ENCODE measurements at regions not wholly inside any gene's neighbourhood (a gene's known extent, or its start where the extent isn't known, plus 50 kb on each side); places are given as distances from the start of the nearest gene placed in this dataset.
"Not testable (repeated sequence)": the region's sequence is repeated elsewhere in the genome, so short reads cannot be mapped to it uniquely, and the experiment has no call there.

GRCh38 chr4:162761965-162762364, 404.7 kb downstream of the NAF1 start:
- DNase-seq (ENCODE audit: extremely low spot score) = no peak

DNA sequence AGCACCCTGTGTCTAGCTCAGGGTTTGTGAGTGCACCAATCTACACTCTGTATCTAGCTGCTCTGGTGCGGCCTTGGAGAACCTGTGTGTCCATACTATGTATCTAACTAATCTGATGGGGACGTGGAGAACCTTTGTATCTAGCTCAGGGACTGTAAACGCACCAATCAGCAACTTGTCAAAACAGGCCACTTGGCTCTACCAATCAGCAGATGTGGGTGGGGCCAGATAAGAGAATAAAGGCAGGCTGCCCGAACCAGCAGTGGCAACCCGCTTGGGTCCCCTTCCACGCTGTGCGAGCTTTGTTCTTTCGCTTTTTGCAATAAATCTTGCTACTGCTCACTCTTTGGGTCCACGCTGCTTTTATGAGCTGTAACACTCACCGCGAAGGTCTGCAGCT, 426.5 kb downstream of the NAF1 start:
- CTCF ChIA-PET; DNase-seq (ENCODE audit: extremely low spot score); POLR2A ChIA-PET: not testable (repeated sequence)

More at GRCh38 chr4:162761965-162762364, 404.7 kb downstream of the NAF1 start:
- POLR2A ChIA-PET = no interaction called here
- CTCF ChIA-PET = no interaction called here
- TF ChIP-seq TARDBP (IDR thresholded peaks at IDR 0.05) (no peak), SUZ12 (IDR thresholded peaks at IDR 0.05) (no peak), ELF4 (IDR thresholded peaks at IDR 0.05) (no peak), CTBP1 (IDR thresholded peaks at IDR 0.05; ENCODE audit: borderline replicate concordance) (no peak), FOXK2 (IDR thresholded peaks at IDR 0.05) (no peak), FOXA1 (IDR thresholded peaks at IDR 0.05) (no peak), BHLHE40 (IDR thresholded peaks at IDR 0.05; ENCODE audit: borderline replicate concordance) (no peak), NFRKB (IDR thresholded peaks at IDR 0.05) (no peak)

GRCh38 chr4:162739596-162739995, 427.1 kb downstream of the NAF1 start:
- POLR2A ChIA-PET; DNase-seq (ENCODE audit: extremely low spot score); CTCF ChIA-PET: not testable (repeated sequence)

DNA sequence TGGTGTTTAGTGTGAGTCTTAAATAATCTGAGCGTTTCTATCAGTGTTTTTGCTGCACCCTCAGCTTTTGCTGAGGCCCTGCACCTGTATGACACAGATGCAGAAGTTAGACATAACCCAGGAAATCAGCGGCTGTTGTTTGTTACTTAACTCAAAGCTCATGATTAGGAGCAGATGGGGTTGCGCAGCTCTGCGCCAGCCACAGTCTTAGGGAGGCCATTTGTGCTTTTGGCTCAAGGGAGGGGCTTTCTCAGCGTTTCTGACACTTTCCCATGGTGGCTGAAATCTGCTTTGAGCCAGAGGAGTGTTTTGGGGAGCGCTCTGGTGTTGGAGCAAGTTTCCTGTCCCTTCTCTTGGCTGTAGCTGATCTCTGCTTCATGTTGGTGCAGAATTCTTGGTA, 433.8 kb downstream of the NAF1 start:
- CTCF ChIA-PET = no interaction called here
- no peak for TF ChIP-seq NFRKB (IDR thresholded peaks at IDR 0.05)
- TF ChIP-seq SUZ12 (IDR thresholded peaks at IDR 0.05) = no peak
- TF ChIP-seq LEF1 (IDR thresholded peaks at IDR 0.05; ENCODE audit: borderline replicate concordance) = no peak
- TF ChIP-seq FOXM1 (IDR thresholded peaks at IDR 0.05; ENCODE audit: borderline replicate concordance) = no peak
- no peak for TF ChIP-seq ELF4 (IDR thresholded peaks at IDR 0.05)
- no peak for TF ChIP-seq L3MBTL2 (conservative IDR thresholded peaks at IDR 0.05)
- TF ChIP-seq PKNOX1 (IDR thresholded peaks at IDR 0.05) = no peak
- no peak for TF ChIP-seq FOXK2 (IDR thresholded peaks at IDR 0.05)
- TF ChIP-seq TARDBP (IDR thresholded peaks at IDR 0.05) = no peak
- POLR2A ChIA-PET = no interaction called here

DNA sequence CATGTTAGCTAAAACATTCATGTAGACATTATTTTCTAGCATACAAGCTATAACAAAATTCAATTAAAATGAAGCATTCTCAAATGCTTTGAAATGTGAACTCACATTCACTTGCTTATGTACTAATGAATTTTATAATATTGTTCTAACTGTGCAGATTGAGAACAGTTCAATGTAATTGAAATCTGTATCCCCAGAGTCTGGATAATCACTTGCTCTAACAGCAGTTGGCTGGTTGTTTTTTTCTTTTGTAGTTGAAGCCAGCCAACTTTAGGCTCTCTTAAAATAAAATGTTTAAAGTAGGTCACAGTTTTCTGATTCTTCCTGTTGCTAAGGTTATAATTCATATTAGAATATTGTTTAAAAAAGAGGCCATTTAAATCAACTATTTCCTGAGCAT, 438.9 kb downstream of the NAF1 start:
- POLR2A ChIA-PET = no interaction called here
- CTCF ChIA-PET = no interaction called here
- DNase-seq (ENCODE audit: extremely low spot score) = no peak
- TF ChIP-seq LEF1 (IDR thresholded peaks at IDR 0.05; ENCODE audit: borderline replicate concordance) = no peak
- no peak for TF ChIP-seq FOXK2 (IDR thresholded peaks at IDR 0.05)
- no peak for TF ChIP-seq NFRKB (IDR thresholded peaks at IDR 0.05)
- no peak for TF ChIP-seq FOXA1 (IDR thresholded peaks at IDR 0.05)
- no peak for TF ChIP-seq CTBP1 (IDR thresholded peaks at IDR 0.05; ENCODE audit: borderline replicate concordance)
- TF ChIP-seq SUZ12 (IDR thresholded peaks at IDR 0.05) = no peak
- no peak for TF ChIP-seq TARDBP (IDR thresholded peaks at IDR 0.05)
- TF ChIP-seq FOXM1 (IDR thresholded peaks at IDR 0.05; ENCODE audit: borderline replicate concordance) = no peak
- TF ChIP-seq ARNT (IDR thresholded peaks at IDR 0.05) = no peak
- no peak for TF ChIP-seq PKNOX1 (IDR thresholded peaks at IDR 0.05)
- TF ChIP-seq ZNF384 (IDR thresholded peaks at IDR 0.05) = no peak
- no peak for TF ChIP-seq ELF4 (IDR thresholded peaks at IDR 0.05)
- TF ChIP-seq BHLHE40 (IDR thresholded peaks at IDR 0.05; ENCODE audit: borderline replicate concordance) = no peak

More for the DNA sequence above, 433.8 kb downstream of the NAF1 start:
- no peak for DNase-seq (ENCODE audit: extremely low spot score)

GRCh38 chr4:162727232-162727631, 439.5 kb downstream of the NAF1 start:
- TF ChIP-seq FOXK2 (IDR thresholded peaks at IDR 0.05) (no peak), LEF1 (IDR thresholded peaks at IDR 0.05; ENCODE audit: borderline replicate concordance) (no peak), L3MBTL2 (conservative IDR thresholded peaks at IDR 0.05) (no peak), BHLHE40 (IDR thresholded peaks at IDR 0.05; ENCODE audit: borderline replicate concordance) (no peak), SP1 (IDR thresholded peaks at IDR 0.05) (no peak), FOXM1 (IDR thresholded peaks at IDR 0.05; ENCODE audit: borderline replicate concordance) (no peak), PKNOX1 (IDR thresholded peaks at IDR 0.05) (no peak), NFRKB (IDR thresholded peaks at IDR 0.05) (no peak), TARDBP (IDR thresholded peaks at IDR 0.05) (no peak), HDGF (IDR thresholded peaks at IDR 0.05; ENCODE audit: borderline replicate concordance) (no peak), SUZ12 (IDR thresholded peaks at IDR 0.05) (no peak), CTBP1 (IDR thresholded peaks at IDR 0.05; ENCODE audit: borderline replicate concordance) (no peak), ARNT (IDR thresholded peaks at IDR 0.05) (no peak), ZNF384 (IDR thresholded peaks at IDR 0.05) (no peak), ELF4 (IDR thresholded peaks at IDR 0.05) (no peak), FOXA1 (IDR thresholded peaks at IDR 0.05) (no peak)
- POLR2A ChIA-PET = no interaction called here
- CTCF ChIA-PET = no interaction called here
- no peak for DNase-seq (ENCODE audit: extremely low spot score)

- CTCF ChIA-PET = no interaction called here
- no peak for DNase-seq (ENCODE audit: extremely low spot score)
- TF ChIP-seq LEF1 (IDR thresholded peaks at IDR 0.05; ENCODE audit: borderline replicate concordance) (no peak), FOXA1 (IDR thresholded peaks at IDR 0.05) (no peak), CTBP1 (IDR thresholded peaks at IDR 0.05; ENCODE audit: borderline replicate concordance) (no peak), FOXK2 (IDR thresholded peaks at IDR 0.05) (no peak), L3MBTL2 (conservative IDR thresholded peaks at IDR 0.05) (no peak), TARDBP (IDR thresholded peaks at IDR 0.05) (no peak), ELF4 (IDR thresholded peaks at IDR 0.05) (no peak), ARNT (IDR thresholded peaks at IDR 0.05) (no peak), NFRKB (IDR thresholded peaks at IDR 0.05) (no peak), SUZ12 (IDR thresholded peaks at IDR 0.05) (no peak), ZNF384 (IDR thresholded peaks at IDR 0.05) (no peak), PKNOX1 (IDR thresholded peaks at IDR 0.05) (no peak), FOXM1 (IDR thresholded peaks at IDR 0.05; ENCODE audit: borderline replicate concordance) (no peak), SP1 (IDR thresholded peaks at IDR 0.05) (no peak), BHLHE40 (IDR thresholded peaks at IDR 0.05; ENCODE audit: borderline replicate concordance) (no peak), HDGF (IDR thresholded peaks at IDR 0.05; ENCODE audit: borderline replicate concordance) (no peak)
- POLR2A ChIA-PET = no interaction called here
Observed at GRCh38 chr4:162715401-162715800, 451.3 kb downstream of the NAF1 start.
